OCI-LY1 (cell line): ENCODE measurements at regions not wholly inside any gene's neighbourhood (a gene's known extent, or its start where the extent isn't known, plus 50 kb on each side); places are given as distances from the start of the nearest gene placed in this dataset.

Source experiments
- H2AFZ ChIP-seq: fragments of 200-600 bp; sonication (generic), shearing (Covaris generic); 2 replicates; pipeline ENCODE4 v1.6.0; 2014; ENCODE audit warnings: antibody characterized with exemption, mild to moderate bottlenecking, low read length
- H3F3A ChIP-seq: fragments of 200-600 bp; sonication (generic), shearing (Covaris generic); 2 replicates; pipeline ENCODE4 v1.6.0; 2014; ENCODE audit warnings: mild to moderate bottlenecking, antibody characterized with exemption, low read length, moderate library complexity; ENCODE audit not compliant: insufficient read depth
- H3K27ac ChIP-seq: fragments of 200-600 bp; sonication (generic); 2 replicates; pipeline ENCODE4 v1.5.1; 2014; ENCODE audit warnings: low read length, mixed run types, mild to moderate bottlenecking, low read depth; ENCODE audit not compliant: poor library complexity, severe bottlenecking
- H3K27me3 ChIP-seq: fragments of 200-600 bp; sonication (generic); 2 replicates; pipeline ENCODE4 v1.6.0; 2014; ENCODE audit warnings: antibody characterized with exemption, mild to moderate bottlenecking, low read length, moderate library complexity; ENCODE audit not compliant: insufficient read depth
- H3K36me3 ChIP-seq: fragments of 200-600 bp; sonication (generic); 2 replicates; pipeline ENCODE4 v1.6.1; 2014; ENCODE audit warnings: mild to moderate bottlenecking, antibody characterized with exemption, low read length, moderate library complexity, mixed read lengths; ENCODE audit not compliant: insufficient read depth
- H3K4me1 ChIP-seq: fragments of 200-600 bp; sonication (generic); 2 replicates; pipeline ENCODE4 v1.5.1; 2014; ENCODE audit warnings: mild to moderate bottlenecking, low read length, moderate library complexity; ENCODE audit not compliant: insufficient read depth, severe bottlenecking
- H3K4me2 ChIP-seq: fragments of 200-600 bp; sonication (generic), shearing (Covaris generic); 2 replicates; pipeline ENCODE4 v1.6.1; 2014; ENCODE audit warnings: low read length
- H3K4me3 ChIP-seq: fragments of 200-600 bp; sonication (generic); 2 replicates; pipeline ENCODE4 v1.5.1; 2014; ENCODE audit warnings: low read length, low read depth, mild to moderate bottlenecking, mixed read lengths; ENCODE audit not compliant: poor library complexity, severe bottlenecking
- H3K79me2 ChIP-seq: fragments of 200-600 bp; shearing (Covaris generic); 2 replicates; pipeline ENCODE4 v1.6.1; 2016; ENCODE audit warnings: mixed run types, low read length, mixed read lengths; ENCODE audit not compliant: insufficient read depth
- H3K9ac ChIP-seq: fragments of 200-600 bp; sonication (generic), shearing (Covaris generic); 2 replicates; pipeline ENCODE4 v1.6.1; 2014; ENCODE audit warnings: mild to moderate bottlenecking, low read length, mixed read lengths
- H3K9me2 ChIP-seq: fragments of 200-600 bp; sonication (generic), shearing (Covaris generic); 2 replicates; pipeline ENCODE4 v1.6.1; 2014; ENCODE audit warnings: low read depth, mild to moderate bottlenecking, low read length, mixed read lengths
- H3K9me3 ChIP-seq: fragments of 200-600 bp; shearing (Covaris generic); 2 replicates; pipeline ENCODE4 v1.6.1; 2014; ENCODE audit warnings: low read length, mixed read lengths
- H4K20me1 ChIP-seq: fragments of 200-600 bp; sonication (generic), shearing (Covaris generic); 2 replicates; pipeline ENCODE4 v1.6.0; 2016; ENCODE audit warnings: mild to moderate bottlenecking, low read length; ENCODE audit not compliant: insufficient read depth
- CTCF ChIP-seq: fragments of 200-600 bp; sonication (generic), shearing (Covaris generic); IDR thresholded peaks from 2 replicates; pipeline ENCODE4 v1.5.1; 2017; ENCODE audit warnings: mild to moderate bottlenecking, antibody characterized with exemption, low read length, moderate library complexity, mixed read lengths
- EZH2 ChIP-seq: fragments of 200-600 bp; sonication (generic), shearing (Covaris generic); IDR thresholded peaks from 2 replicates; pipeline ENCODE4 v1.8.0; 2017; ENCODE audit warnings: borderline replicate concordance, mixed run types, mild to moderate bottlenecking, antibody characterized with exemption, low read length, moderate library complexity, mixed read lengths

GRCh38 chr5:1698589-1699316 lies 100.9 kb downstream of the MRPL36 start:
- no peaks in the 10 kb centered on the region for H3K36me3 ChIP-seq
- no peaks in the 10 kb centered on the region; the same call in 1 of the 2 replicates for H3K27me3 ChIP-seq
- H3K27ac ChIP-seq, result no peak overlapping the region
- H3F3A ChIP-seq, result no peaks in the 10 kb centered on the region
- no peak overlapping the region for H3K9ac ChIP-seq
- H3K4me2 ChIP-seq, result no peak overlapping the region
- no peaks in the 10 kb centered on the region for H4K20me1 ChIP-seq
- H3K4me1 ChIP-seq, result no peaks in the 10 kb centered on the region
- no peaks in the 10 kb centered on the region for H3K9me2 ChIP-seq
- H3K4me3 ChIP-seq, result no peak overlapping the region
- TF ChIP-seq EZH2 (no peak), CTCF (no peak)
- no peak overlapping the region for H2AFZ ChIP-seq
- H3K9me3 ChIP-seq, result no peaks in the 10 kb centered on the region
- H3K79me2 ChIP-seq, result no peaks in the 10 kb centered on the region

- no peak for TF ChIP-seq CTCF
- no peak for TF ChIP-seq EZH2
- no peaks in the 10 kb centered on the region for H4K20me1 ChIP-seq
- H3K9me2 ChIP-seq, result no peaks in the 10 kb centered on the region
- H3K27me3 ChIP-seq, result no peaks in the 10 kb centered on the region
- 0 out of 2 replicates have a peak, but pooled peaks cover 3% of the 10 kb centered on the region for H3K9me3 ChIP-seq
- no peak overlapping the region for H3K27ac ChIP-seq
- no peaks in the 10 kb centered on the region for H3F3A ChIP-seq
- no peak overlapping the region for H2AFZ ChIP-seq
- no peak overlapping the region for H3K4me2 ChIP-seq
- no peaks in the 10 kb centered on the region for H3K36me3 ChIP-seq
- no peaks in the 10 kb centered on the region for H3K4me1 ChIP-seq
- H3K4me3 ChIP-seq, result no peak overlapping the region
- no peak overlapping the region for H3K9ac ChIP-seq
- H3K79me2 ChIP-seq, result no peaks in the 10 kb centered on the region
Observed at GRCh38 chr5:1692381-1692780, 107.3 kb downstream of the MRPL36 start.

- Histone ChIP-seq H3K27ac (no peak overlapping the region), H3K4me1 (no peaks in the 10 kb centered on the region), H3K9me3 (0 out of 2 replicates have a peak, but pooled peaks cover 3% of the 10 kb centered on the region), H3K9ac (no peak overlapping the region), H4K20me1 (no peaks in the 10 kb centered on the region), H3K36me3 (no peaks in the 10 kb centered on the region), H3K9me2 (no peaks in the 10 kb centered on the region), H3K4me2 (no peak overlapping the region), H3K4me3 (no peak overlapping the region), H3K27me3 (no peaks in the 10 kb centered on the region), H3K79me2 (no peaks in the 10 kb centered on the region), H2AFZ (no peak overlapping the region), H3F3A (no peaks in the 10 kb centered on the region)
- TF ChIP-seq EZH2 (no peak), CTCF (no peak)
Observed at GRCh38 chr5:1687301-1687970, 112.2 kb downstream of the MRPL36 start.
